ENCODE measurements at regions not wholly inside any gene's neighbourhood (a gene's known extent, or its start where the extent isn't known, plus 50 kb on each side); places are given as distances from the start of the nearest gene placed in this dataset.

DNA sequence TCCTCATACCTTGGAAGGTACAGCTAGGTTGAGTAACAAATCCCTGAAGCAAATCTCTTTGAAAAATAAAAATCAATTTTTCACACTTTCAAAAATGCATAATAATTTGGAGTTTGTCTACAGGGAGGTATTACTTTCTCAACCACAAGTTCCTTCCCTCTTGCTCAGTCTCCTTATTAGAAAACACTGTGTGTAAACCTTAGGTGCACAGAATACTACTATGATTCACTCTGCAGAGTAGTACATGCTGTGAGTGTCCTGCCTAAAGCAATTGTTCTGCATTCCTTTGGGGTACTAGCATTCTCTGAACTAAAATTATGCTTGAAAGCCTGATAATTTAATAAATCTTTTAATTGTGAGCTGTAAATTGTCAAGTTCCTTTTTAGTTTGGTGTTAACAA lies 115.9 kb upstream of the EPHA3 start:
- TF ChIP-seq POLR2A (IDR thresholded peaks at IDR 0.05): no peak
- no peak for TF ChIP-seq CTCF (IDR thresholded peaks at IDR 0.05)

Data from transverse colon (tissue), 3 donors.